ENCODE measurements at regions not wholly inside any gene's neighbourhood (a gene's known extent, or its start where the extent isn't known, plus 50 kb on each side); places are given as distances from the start of the nearest gene placed in this dataset.

- TF ChIP-seq CTCF (IDR thresholded peaks at IDR 0.05; ENCODE audit: low read depth, low read length, poor library complexity, severe bottlenecking) (no peak), EZH2phosphoT487 (IDR thresholded peaks at IDR 0.05; ENCODE audit: borderline replicate concordance, low read length) (no peak)
- H3K4me2 ChIP-seq (ENCODE audit: low read length) = no peak overlapping the region
These were observed 1072.4 kb downstream of the EFNB2 start for GRCh38 chr13:105463011-105463501.

GRCh38 chr13:105462098-105462497 is 1073.4 kb downstream of the EFNB2 start:
- no peaks in the 10 kb centered on the region for H3K36me3 ChIP-seq (ENCODE audit: control insufficient read depth, low read length)
- no peaks in the 10 kb centered on the region for H3K27me3 ChIP-seq (ENCODE audit: control insufficient read depth, low read length)
- no peaks in the 10 kb centered on the region for H3K4me1 ChIP-seq (ENCODE audit: control insufficient read depth, low read length)
- no peak overlapping the region for H3K4me2 ChIP-seq (ENCODE audit: low read length)
- no peaks in the 10 kb centered on the region for H3K9me2 ChIP-seq (replicated peaks; ENCODE audit: control insufficient read depth, low read length)
- no peaks in the 10 kb centered on the region for H3K79me2 ChIP-seq (ENCODE audit: control insufficient read depth, low read length)
- H3K4me3 ChIP-seq (ENCODE audit: low read length) = no peak overlapping the region
- no peaks in the 10 kb centered on the region for H3F3A ChIP-seq (ENCODE audit: control insufficient read depth, insufficient read depth)
- H3K9me3 ChIP-seq (ENCODE audit: control insufficient read depth, insufficient read depth, low read length) = no peaks in the 10 kb centered on the region
- TF ChIP-seq EZH2phosphoT487 (IDR thresholded peaks at IDR 0.05; ENCODE audit: borderline replicate concordance, low read length) = no peak
- no peak for TF ChIP-seq CTCF (IDR thresholded peaks at IDR 0.05; ENCODE audit: low read depth, low read length, poor library complexity, severe bottlenecking)
- no peaks in the 10 kb centered on the region for H4K20me1 ChIP-seq (ENCODE audit: control insufficient read depth, insufficient read depth, low read depth, low read length)
- H3K27ac ChIP-seq (ENCODE audit: low read depth, low read length) = no peak overlapping the region

More at GRCh38 chr13:105463011-105463501, 1072.4 kb downstream of the EFNB2 start:
- no peaks in the 10 kb centered on the region for H3K27me3 ChIP-seq (ENCODE audit: control insufficient read depth, low read length)
- no peaks in the 10 kb centered on the region for H4K20me1 ChIP-seq (ENCODE audit: control insufficient read depth, insufficient read depth, low read depth, low read length)
- no peaks in the 10 kb centered on the region for H3K36me3 ChIP-seq (ENCODE audit: control insufficient read depth, low read length)
- no peaks in the 10 kb centered on the region for H3K4me1 ChIP-seq (ENCODE audit: control insufficient read depth, low read length)
- H3F3A ChIP-seq (ENCODE audit: control insufficient read depth, insufficient read depth) = no peaks in the 10 kb centered on the region
- no peaks in the 10 kb centered on the region for H3K79me2 ChIP-seq (ENCODE audit: control insufficient read depth, low read length)
- no peaks in the 10 kb centered on the region for H3K9me2 ChIP-seq (replicated peaks; ENCODE audit: control insufficient read depth, low read length)
- H3K4me3 ChIP-seq (ENCODE audit: low read length) = no peak overlapping the region
- no peak overlapping the region for H3K27ac ChIP-seq (ENCODE audit: low read depth, low read length)
- H3K9me3 ChIP-seq (ENCODE audit: control insufficient read depth, insufficient read depth, low read length) = no peaks in the 10 kb centered on the region

GRCh38 chr13:105452895-105453294 is 1082.6 kb downstream of the EFNB2 start:
- H3K27me3 ChIP-seq (ENCODE audit: control insufficient read depth, low read length) = no peaks in the 10 kb centered on the region
- no peaks in the 10 kb centered on the region for H3K36me3 ChIP-seq (ENCODE audit: control insufficient read depth, low read length)
- H3K4me2 ChIP-seq (ENCODE audit: low read length) = no peak overlapping the region
- H3K9me2 ChIP-seq (replicated peaks; ENCODE audit: control insufficient read depth, low read length) = no peaks in the 10 kb centered on the region
- no peaks in the 10 kb centered on the region for H3K79me2 ChIP-seq (ENCODE audit: control insufficient read depth, low read length)
- H3K9me3 ChIP-seq (ENCODE audit: control insufficient read depth, insufficient read depth, low read length) = no peaks in the 10 kb centered on the region
- TF ChIP-seq CTCF (IDR thresholded peaks at IDR 0.05; ENCODE audit: low read depth, low read length, poor library complexity, severe bottlenecking) = no peak
- TF ChIP-seq EZH2phosphoT487 (IDR thresholded peaks at IDR 0.05; ENCODE audit: borderline replicate concordance, low read length) = no peak
- H3K27ac ChIP-seq (ENCODE audit: low read depth, low read length) = no peak overlapping the region
- H4K20me1 ChIP-seq (ENCODE audit: control insufficient read depth, insufficient read depth, low read depth, low read length) = no peaks in the 10 kb centered on the region
- no peaks in the 10 kb centered on the region for H3K4me1 ChIP-seq (ENCODE audit: control insufficient read depth, low read length)
- H3K4me3 ChIP-seq (ENCODE audit: low read length) = no peak overlapping the region
- H3F3A ChIP-seq (ENCODE audit: control insufficient read depth, insufficient read depth) = no peaks in the 10 kb centered on the region
